DND-41 (cell line): ENCODE measurements at regions not wholly inside any gene's neighbourhood (a gene's known extent, or its start where the extent isn't known, plus 50 kb on each side); places are given as distances from the start of the nearest gene placed in this dataset.

Source experiments
- ATAC-seq: fragments of 200-7000 bp; cut with Tn5 transposase; 3 replicates; pipeline ENCODE4 v1.9.1; 2021; ENCODE audit warnings: low read depth; ENCODE audit not compliant: insufficient read depth
- DNase-seq: peaks from one replicate; pipeline ENCODE4 v3.0.0-alpha.2; 2020
- H2AFZ ChIP-seq: 2 replicates; pipeline ENCODE4 v1.6.0; 2012; ENCODE audit warnings: low read depth, low read length
- H3K27ac ChIP-seq: 2 replicates; pipeline ENCODE4 v1.5.1; 2012; ENCODE audit warnings: low read length, inconsistent platforms
- H3K27me3 ChIP-seq: fragments of 200-600 bp; sonication (generic); 2 replicates; pipeline ENCODE4 v1.6.0; 2012; ENCODE audit warnings: low read length, mild to moderate bottlenecking, inconsistent platforms; ENCODE audit not compliant: insufficient read depth, poor library complexity
- H3K36me3 ChIP-seq: 2 replicates; pipeline ENCODE4 v1.5.1; 2012; ENCODE audit warnings: low read length, inconsistent platforms; ENCODE audit not compliant: insufficient read depth
- H3K4me1 ChIP-seq: 2 replicates; pipeline ENCODE4 v1.5.1; 2012; ENCODE audit warnings: mild to moderate bottlenecking, low read length; ENCODE audit not compliant: insufficient read depth
- H3K4me2 ChIP-seq: 2 replicates; pipeline ENCODE4 v1.6.0; 2012; ENCODE audit warnings: mild to moderate bottlenecking, moderate library complexity, low read length, inconsistent platforms; ENCODE audit not compliant: insufficient read depth
- H3K4me3 ChIP-seq, 2 experiments: fragments of 200-600 bp in 1 of 2; shearing (Covaris generic) in 1 of 2; 2 replicates each; pipeline ENCODE4 v1.5.1; 2012 to 2016; ENCODE audit warnings: inconsistent platforms in 2 of 2, low read length in 2 of 2, mild to moderate bottlenecking in 2 of 2, low read depth in 1 of 2, moderate library complexity in 1 of 2
- H3K79me2 ChIP-seq: 2 replicates; pipeline ENCODE4 v1.6.0; 2012; ENCODE audit warnings: low read length, inconsistent platforms; ENCODE audit not compliant: insufficient read depth
- H3K9ac ChIP-seq: 2 replicates; pipeline ENCODE4 v1.6.0; 2012; ENCODE audit warnings: low read depth, mild to moderate bottlenecking, inconsistent platforms, low read length, moderate library complexity
- H3K9me3 ChIP-seq: 2 replicates; pipeline ENCODE4 v1.5.1; 2012; ENCODE audit warnings: low read length, moderate library complexity, mild to moderate bottlenecking, inconsistent platforms; ENCODE audit not compliant: insufficient read depth, severe bottlenecking
- H4K20me1 ChIP-seq: 2 replicates; pipeline ENCODE4 v1.6.0; 2012; ENCODE audit warnings: low read length; ENCODE audit not compliant: insufficient read depth
- EZH2 ChIP-seq: IDR thresholded peaks from 3 replicates; pipeline ENCODE4 v1.6.1; 2012; ENCODE audit warnings: borderline replicate concordance, low read depth, mild to moderate bottlenecking, moderate library complexity, low read length, inconsistent platforms; ENCODE audit not compliant: severe bottlenecking
- TF ChIP-seq, protein P1 (sequence below): IDR thresholded peaks from 2 replicates; pipeline ENCODE4 v1.5.1; 2012; ENCODE audit warnings: borderline replicate concordance, low read length, moderate library complexity, mild to moderate bottlenecking; ENCODE audit not compliant: poor library complexity, severe bottlenecking; ENCODE audit errors: extremely low read depth

DNA sequence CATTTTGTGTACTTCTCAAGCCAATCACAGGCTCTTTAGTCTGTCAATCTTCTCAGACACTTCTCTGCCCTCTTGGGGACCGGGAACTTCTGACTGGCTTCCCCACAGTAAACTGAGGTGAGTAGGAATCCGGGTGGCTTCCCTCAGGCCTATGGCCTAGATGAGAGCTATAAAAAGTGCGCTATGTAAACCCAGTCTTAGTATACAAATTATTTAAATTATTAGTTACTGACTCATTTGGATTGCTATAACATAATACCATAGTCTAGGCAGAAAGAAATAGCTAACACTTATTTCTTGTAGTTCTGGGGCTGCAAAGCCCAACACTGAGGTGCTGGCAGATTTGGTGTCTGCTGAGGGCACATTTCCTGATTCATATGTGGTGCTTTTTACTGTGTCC is 109.2 kb upstream of the MCHR2 start:
- no peaks in the 10 kb centered on the region for H3K9me3 ChIP-seq
- ATAC-seq (no peak), DNase-seq (no peak)
- no peak overlapping the region for H3K4me2 ChIP-seq
- H3K9ac ChIP-seq, result no peak overlapping the region
- H3K79me2 ChIP-seq, result no peaks in the 10 kb centered on the region
- H3K36me3 ChIP-seq, result no peaks in the 10 kb centered on the region
- no peak overlapping the region for H2AFZ ChIP-seq
- no peak overlapping the region for H3K27ac ChIP-seq
- TF ChIP-seq, protein P1, sequence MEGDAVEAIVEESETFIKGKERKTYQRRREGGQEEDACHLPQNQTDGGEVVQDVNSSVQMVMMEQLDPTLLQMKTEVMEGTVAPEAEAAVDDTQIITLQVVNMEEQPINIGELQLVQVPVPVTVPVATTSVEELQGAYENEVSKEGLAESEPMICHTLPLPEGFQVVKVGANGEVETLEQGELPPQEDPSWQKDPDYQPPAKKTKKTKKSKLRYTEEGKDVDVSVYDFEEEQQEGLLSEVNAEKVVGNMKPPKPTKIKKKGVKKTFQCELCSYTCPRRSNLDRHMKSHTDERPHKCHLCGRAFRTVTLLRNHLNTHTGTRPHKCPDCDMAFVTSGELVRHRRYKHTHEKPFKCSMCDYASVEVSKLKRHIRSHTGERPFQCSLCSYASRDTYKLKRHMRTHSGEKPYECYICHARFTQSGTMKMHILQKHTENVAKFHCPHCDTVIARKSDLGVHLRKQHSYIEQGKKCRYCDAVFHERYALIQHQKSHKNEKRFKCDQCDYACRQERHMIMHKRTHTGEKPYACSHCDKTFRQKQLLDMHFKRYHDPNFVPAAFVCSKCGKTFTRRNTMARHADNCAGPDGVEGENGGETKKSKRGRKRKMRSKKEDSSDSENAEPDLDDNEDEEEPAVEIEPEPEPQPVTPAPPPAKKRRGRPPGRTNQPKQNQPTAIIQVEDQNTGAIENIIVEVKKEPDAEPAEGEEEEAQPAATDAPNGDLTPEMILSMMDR, result no peak
- no peak for TF ChIP-seq EZH2
- H3K4me3 ChIP-seq, result no peak overlapping the region
- H4K20me1 ChIP-seq, result no peaks in the 10 kb centered on the region
- peaks cover 10% of the 10 kb centered on the region for H3K4me1 ChIP-seq
- H3K27me3 ChIP-seq, result no peaks in the 10 kb centered on the region

DNA sequence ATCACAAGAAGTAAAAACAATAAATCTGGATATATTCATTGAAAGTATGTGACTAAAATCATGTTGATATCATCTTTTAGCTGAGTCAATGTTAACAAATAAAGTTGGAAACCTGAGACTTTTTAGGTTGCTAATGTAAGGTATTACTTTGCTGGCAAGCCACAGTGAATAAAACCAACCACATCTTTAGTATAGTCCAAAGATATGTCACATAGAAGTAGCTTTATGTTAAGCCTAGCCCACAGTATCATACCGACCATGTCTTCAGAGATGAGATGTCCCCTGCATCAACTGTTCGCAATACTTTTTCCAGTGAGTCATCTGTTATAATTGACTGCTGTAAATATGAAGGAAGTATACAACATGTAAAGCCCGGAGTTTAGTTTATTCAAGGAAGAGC is 107.6 kb upstream of the MCHR2 start:
- peaks cover 10% of the 10 kb centered on the region for H3K4me1 ChIP-seq
- ATAC-seq (no peak), DNase-seq (no peak)
- H3K4me3 ChIP-seq, result no peak overlapping the region
- H3K27me3 ChIP-seq, result no peaks in the 10 kb centered on the region
- H4K20me1 ChIP-seq, result no peaks in the 10 kb centered on the region
- H2AFZ ChIP-seq, result no peak overlapping the region
- H3K4me2 ChIP-seq, result no peak overlapping the region
- no peaks in the 10 kb centered on the region for H3K36me3 ChIP-seq
- no peak overlapping the region for H3K9ac ChIP-seq
- TF ChIP-seq, protein P1, result no peak
- no peak for TF ChIP-seq EZH2
- H3K27ac ChIP-seq, result no peak overlapping the region
- no peaks in the 10 kb centered on the region for H3K9me3 ChIP-seq
- no peaks in the 10 kb centered on the region for H3K79me2 ChIP-seq

- no peak overlapping the region for H3K9ac ChIP-seq
- no peak for ATAC-seq
- no peak for DNase-seq
- no peaks in the 10 kb centered on the region for H3K79me2 ChIP-seq
- peaks cover 7% of the 10 kb centered on the region; the same call in 1 of the 2 replicates for H3K4me1 ChIP-seq
- no peak overlapping the region for H2AFZ ChIP-seq
- H3K36me3 ChIP-seq, result no peaks in the 10 kb centered on the region
- no peaks in the 10 kb centered on the region for H3K27me3 ChIP-seq
- TF ChIP-seq, protein P1, result no peak
- TF ChIP-seq EZH2, result no peak
- no peaks in the 10 kb centered on the region for H3K9me3 ChIP-seq
- no peak overlapping the region for H3K27ac ChIP-seq
- H4K20me1 ChIP-seq, result no peaks in the 10 kb centered on the region
- no peak overlapping the region for H3K4me3 ChIP-seq
- H3K4me2 ChIP-seq, result no peak overlapping the region
These were observed 106.8 kb upstream of the MCHR2 start for GRCh38 chr6:100100776-100101175.
